DOHH2 (cell line): ENCODE measurements at regions not wholly inside any gene's neighbourhood (a gene's known extent, or its start where the extent isn't known, plus 50 kb on each side); places are given as distances from the start of the nearest gene placed in this dataset.

Experiments used
- CTCF ChIP-seq: fragments of 200-600 bp; sonication (generic); IDR thresholded peaks from one replicate; pipeline ENCODE4 v1.5.1; 2014; ENCODE audit warnings: antibody characterized with exemption, mild to moderate bottlenecking, low read depth, low read length; ENCODE audit not compliant: poor library complexity, severe bottlenecking
- EZH2phosphoT487 ChIP-seq: fragments of 200-600 bp; sonication (generic); IDR thresholded peaks from 2 replicates; pipeline ENCODE4 v1.6.1; 2017; ENCODE audit warnings: borderline replicate concordance, mild to moderate bottlenecking, antibody characterized with exemption, low read length, moderate library complexity, mixed read lengths

GRCh38 chr5:3517348-3517747 lies 78.3 kb upstream of the IRX1 start:
- TF ChIP-seq CTCF (no peak), EZH2phosphoT487 (no peak)
